Neural cell (in vitro differentiated cells): ENCODE measurements at regions not wholly inside any gene's neighbourhood (a gene's known extent, or its start where the extent isn't known, plus 50 kb on each side); places are given as distances from the start of the nearest gene placed in this dataset.

ENCODE experiments used
- H2AFZ ChIP-seq: fragments of 200-600, 300-800 bp; sonication (generic), shearing (Covaris generic); 2 replicates; pipeline ENCODE4 v1.6.0; 2014; ENCODE audit warnings: low read depth, mild to moderate bottlenecking, antibody characterized with exemption, low read length, moderate library complexity
- H3F3A ChIP-seq: fragments of 200-600 bp; shearing (Covaris generic); 2 replicates; pipeline ENCODE4 v1.6.1; 2016; ENCODE audit warnings: mild to moderate bottlenecking, moderate library complexity, mixed read lengths, antibody characterized with exemption, low read length; ENCODE audit not compliant: insufficient read depth, poor library complexity, severe bottlenecking
- H3K27ac ChIP-seq: fragments of 200-600, 300-800 bp; sonication (generic), shearing (Covaris generic); 2 replicates; pipeline ENCODE4 v1.5.1; 2014; ENCODE audit warnings: mild to moderate bottlenecking, low read length, moderate library complexity
- H3K27me3 ChIP-seq: fragments of 300-800, 200-600 bp; sonication (generic), shearing (Covaris generic); 2 replicates; pipeline ENCODE4 v1.6.0; 2014; ENCODE audit warnings: mild to moderate bottlenecking, low read depth, low read length, moderate library complexity; ENCODE audit not compliant: insufficient read depth
- H3K36me3 ChIP-seq: fragments of 300-800, 200-600 bp; sonication (generic), shearing (Covaris generic); 2 replicates; pipeline ENCODE4 v1.5.1; 2014; ENCODE audit warnings: mild to moderate bottlenecking, antibody characterized with exemption, low read length, moderate library complexity; ENCODE audit not compliant: insufficient read depth
- H3K4me2 ChIP-seq: fragments of 300-800, 200-600 bp; sonication (generic), shearing (Covaris generic); 2 replicates; pipeline ENCODE4 v1.6.0; 2014; ENCODE audit warnings: mild to moderate bottlenecking, low read length
- H3K4me3 ChIP-seq: fragments of 300-800, 200-600 bp; sonication (generic), shearing (Covaris generic); 2 replicates; pipeline ENCODE4 v1.5.1; 2014; ENCODE audit warnings: mild to moderate bottlenecking, low read length, moderate library complexity
- H3K79me2 ChIP-seq: fragments of 200-600 bp; shearing (Covaris generic); replicated peaks from 2 replicates; pipeline ENCODE4 v1.6.0; 2014; ENCODE audit warnings: mild to moderate bottlenecking, low read length, moderate library complexity; ENCODE audit not compliant: insufficient read depth
- H3K9ac ChIP-seq: fragments of 300-800, 200-600 bp; sonication (generic), shearing (Covaris generic); 2 replicates; pipeline ENCODE4 v1.6.1; 2016; ENCODE audit warnings: mild to moderate bottlenecking, low read length, mixed read lengths
- H3K9me2 ChIP-seq: fragments of 200-600 bp; shearing (Covaris generic); 2 replicates; pipeline ENCODE4 v1.6.1; 2016; ENCODE audit warnings: mild to moderate bottlenecking, low read length, mixed read lengths; ENCODE audit not compliant: insufficient read depth
- H3K9me3 ChIP-seq: fragments of 200-600, 300-800 bp; sonication (generic), shearing (Covaris generic); 2 replicates; pipeline ENCODE4 v1.6.1; 2016; ENCODE audit warnings: mild to moderate bottlenecking, mixed run types, low read length, moderate library complexity, mixed read lengths
- H4K20me1 ChIP-seq: fragments of 200-600 bp; shearing (Covaris generic); 2 replicates; pipeline ENCODE4 v1.6.1; 2016; ENCODE audit warnings: mild to moderate bottlenecking, mixed run types; ENCODE audit not compliant: insufficient read depth
- EP300 ChIP-seq: fragments of 450-650 bp; conservative IDR thresholded peaks from 2 replicates; pipeline ENCODE4 v1.6.1; 2014; ENCODE audit warnings: antibody characterized with exemption, mild to moderate bottlenecking, moderate library complexity; ENCODE audit not compliant: poor library complexity, severe bottlenecking
- EZH2 ChIP-seq: fragments of 200-600, 300-800 bp; shearing (Covaris generic), sonication (generic); IDR thresholded peaks from 2 replicates; pipeline ENCODE4 v1.6.1; 2014; ENCODE audit warnings: antibody characterized with exemption, low read length, borderline replicate concordance, mild to moderate bottlenecking; ENCODE audit not compliant: insufficient read depth, poor library complexity, severe bottlenecking
- MXI1 ChIP-seq: fragments of 450-650 bp; conservative IDR thresholded peaks from 2 replicates; pipeline ENCODE4 v1.6.1; 2014; ENCODE audit warnings: antibody characterized with exemption, mild to moderate bottlenecking; ENCODE audit not compliant: poor library complexity, severe bottlenecking
- POLR2AphosphoS5 ChIP-seq: IDR thresholded peaks from 2 replicates; pipeline ENCODE4 v1.6.1; 2012
- RAD21 ChIP-seq: fragments of 450-650 bp; conservative IDR thresholded peaks from 2 replicates; pipeline ENCODE4 v1.6.1; 2014; ENCODE audit warnings: antibody characterized with exemption, mild to moderate bottlenecking, moderate library complexity
- REST ChIP-seq: IDR thresholded peaks from 2 replicates; pipeline ENCODE4 v1.6.1; 2012; ENCODE audit warnings: borderline replicate concordance
- SMC3 ChIP-seq: fragments of 450-650 bp; conservative IDR thresholded peaks from 2 replicates; pipeline ENCODE4 v1.6.1; 2014; ENCODE audit warnings: antibody characterized with exemption, mild to moderate bottlenecking, moderate library complexity; ENCODE audit not compliant: poor library complexity
- TAF1 ChIP-seq: IDR thresholded peaks from 2 replicates; pipeline ENCODE4 v1.6.1; 2012; ENCODE audit warnings: low read depth
- TF ChIP-seq, protein P1 (sequence below): fragments of 450-650 bp; IDR thresholded peaks from 2 replicates; pipeline ENCODE4 v1.5.1; 2014; ENCODE audit warnings: antibody characterized with exemption, mild to moderate bottlenecking, moderate library complexity; ENCODE audit not compliant: poor library complexity, severe bottlenecking

GRCh38 chr20:47957135-47957534 lies 171.9 kb upstream of the SULF2 start:
- Histone ChIP-seq H3K4me3 (no peak overlapping the region), H3K9ac (no peak overlapping the region), H3K36me3 (no peaks in the 10 kb centered on the region), H4K20me1 (no peaks in the 10 kb centered on the region), H2AFZ (no peak overlapping the region), H3K79me2 (no peaks in the 10 kb centered on the region), H3K27me3 (no peaks in the 10 kb centered on the region), H3F3A (no peaks in the 10 kb centered on the region), H3K4me2 (no peak overlapping the region), H3K9me2 (no peaks in the 10 kb centered on the region), H3K9me3 (no peaks in the 10 kb centered on the region), H3K27ac (no peak overlapping the region)
- no peak for TF ChIP-seq SMC3
- TF ChIP-seq, protein P1, sequence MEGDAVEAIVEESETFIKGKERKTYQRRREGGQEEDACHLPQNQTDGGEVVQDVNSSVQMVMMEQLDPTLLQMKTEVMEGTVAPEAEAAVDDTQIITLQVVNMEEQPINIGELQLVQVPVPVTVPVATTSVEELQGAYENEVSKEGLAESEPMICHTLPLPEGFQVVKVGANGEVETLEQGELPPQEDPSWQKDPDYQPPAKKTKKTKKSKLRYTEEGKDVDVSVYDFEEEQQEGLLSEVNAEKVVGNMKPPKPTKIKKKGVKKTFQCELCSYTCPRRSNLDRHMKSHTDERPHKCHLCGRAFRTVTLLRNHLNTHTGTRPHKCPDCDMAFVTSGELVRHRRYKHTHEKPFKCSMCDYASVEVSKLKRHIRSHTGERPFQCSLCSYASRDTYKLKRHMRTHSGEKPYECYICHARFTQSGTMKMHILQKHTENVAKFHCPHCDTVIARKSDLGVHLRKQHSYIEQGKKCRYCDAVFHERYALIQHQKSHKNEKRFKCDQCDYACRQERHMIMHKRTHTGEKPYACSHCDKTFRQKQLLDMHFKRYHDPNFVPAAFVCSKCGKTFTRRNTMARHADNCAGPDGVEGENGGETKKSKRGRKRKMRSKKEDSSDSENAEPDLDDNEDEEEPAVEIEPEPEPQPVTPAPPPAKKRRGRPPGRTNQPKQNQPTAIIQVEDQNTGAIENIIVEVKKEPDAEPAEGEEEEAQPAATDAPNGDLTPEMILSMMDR: no peak
- TF ChIP-seq RAD21: no peak
- no peak for TF ChIP-seq EP300
- no peak for TF ChIP-seq EZH2
- no peak for TF ChIP-seq TAF1
- no peak for TF ChIP-seq POLR2AphosphoS5
- TF ChIP-seq REST: no peak
- TF ChIP-seq MXI1: no peak

DNA sequence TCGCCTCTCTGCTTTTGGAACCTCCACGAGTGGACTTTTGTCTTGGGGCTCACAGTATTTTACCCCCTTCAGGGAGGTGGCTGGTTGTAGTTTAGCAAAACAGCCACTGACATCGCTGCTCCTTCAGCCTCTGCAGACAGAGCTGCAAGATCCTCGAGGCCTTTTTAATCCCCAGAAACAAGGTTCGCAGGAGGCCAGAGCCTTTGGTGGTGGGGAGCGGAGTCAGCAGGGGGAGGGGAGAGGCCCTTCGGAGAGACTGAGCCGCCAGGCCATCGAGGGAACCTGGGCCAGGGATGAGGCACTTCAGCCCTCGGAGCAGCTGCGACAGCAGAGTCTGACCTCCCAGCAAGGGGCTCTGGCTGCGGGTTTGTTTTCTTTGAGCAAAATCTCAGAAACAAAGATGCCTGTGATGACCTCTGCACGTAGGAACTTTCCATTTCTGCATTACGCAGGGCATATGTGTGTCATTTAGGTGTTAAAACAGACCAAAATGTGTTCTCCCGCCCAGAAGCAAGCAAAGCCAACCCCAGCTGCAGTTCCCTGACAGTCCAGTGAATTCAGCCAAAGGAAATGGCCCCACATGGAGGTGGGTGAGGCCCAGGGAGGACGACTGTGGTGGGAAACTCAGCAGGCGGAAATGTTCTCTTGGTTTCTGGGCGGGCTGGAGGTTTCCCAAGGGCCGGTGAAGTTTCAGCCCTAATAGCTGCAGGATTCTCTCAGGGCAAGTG lies 171.2 kb upstream of the SULF2 start:
- Histone ChIP-seq H3K27ac (no peak overlapping the region), H3K9me3 (no peaks in the 10 kb centered on the region), H3K27me3 (no peaks in the 10 kb centered on the region), H3K4me3 (no peak overlapping the region), H3F3A (no peaks in the 10 kb centered on the region), H3K36me3 (no peaks in the 10 kb centered on the region), H3K79me2 (no peaks in the 10 kb centered on the region), H3K4me2 (no peak overlapping the region), H2AFZ (no peak overlapping the region), H3K9ac (no peak overlapping the region), H3K9me2 (no peaks in the 10 kb centered on the region), H4K20me1 (no peaks in the 10 kb centered on the region)
- TF ChIP-seq RAD21 (no peak), EP300 (no peak), EZH2 (no peak), SMC3 (no peak), POLR2AphosphoS5 (no peak), MXI1 (no peak), TAF1 (no peak)
- TF ChIP-seq, protein P1: no peak
